ENCODE measurements at regions not wholly inside any gene's neighbourhood (a gene's known extent, or its start where the extent isn't known, plus 50 kb on each side); places are given as distances from the start of the nearest gene placed in this dataset.

- no peak for DNase-seq (ENCODE audit: low read depth in 2 of 2)
Measured at GRCh38 chr4:65921180-65921579, 250.9 kb upstream of the EPHA5 start.

DNA sequence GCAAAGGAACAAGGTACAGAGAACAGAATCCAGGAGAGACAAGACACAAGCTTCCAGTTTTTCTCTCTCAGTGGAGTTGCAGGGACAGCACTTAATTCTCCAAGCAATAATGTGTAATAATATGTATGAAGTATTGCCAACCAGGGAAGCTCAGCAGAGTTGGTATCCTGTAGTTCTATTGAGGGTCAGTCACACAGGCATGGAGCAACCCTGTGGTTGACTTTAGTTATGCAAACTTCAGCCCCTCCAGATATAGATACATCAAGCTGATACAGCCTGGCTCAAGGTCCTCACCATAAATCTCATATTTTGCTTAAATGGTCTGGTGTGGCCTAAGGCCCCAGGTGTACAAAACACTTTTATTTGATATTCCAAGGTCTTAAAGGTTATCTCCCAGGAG lies 248.6 kb upstream of the EPHA5 start:
- DNase-seq (ENCODE audit: low read depth in 2 of 2): no peak

DNA sequence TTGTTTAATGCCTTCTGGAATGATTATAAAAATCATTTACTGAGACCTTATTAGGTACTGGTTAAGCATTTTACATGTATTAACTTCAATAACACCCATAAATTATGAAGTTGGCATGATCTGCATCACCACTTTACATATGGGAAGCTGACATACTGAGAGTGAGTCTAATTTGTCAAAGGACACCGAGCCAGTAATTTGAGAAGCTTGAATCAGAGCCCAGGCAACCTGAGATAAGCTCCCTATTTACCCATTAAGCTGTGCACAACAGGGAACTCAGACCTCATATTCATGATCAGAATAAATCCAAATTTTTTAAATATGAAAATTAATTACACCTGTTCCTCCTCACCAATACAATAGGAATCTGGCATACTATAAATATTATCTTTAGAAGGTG lies 247.9 kb upstream of the EPHA5 start:
- no peak for DNase-seq (ENCODE audit: low read depth in 2 of 2)

DNA sequence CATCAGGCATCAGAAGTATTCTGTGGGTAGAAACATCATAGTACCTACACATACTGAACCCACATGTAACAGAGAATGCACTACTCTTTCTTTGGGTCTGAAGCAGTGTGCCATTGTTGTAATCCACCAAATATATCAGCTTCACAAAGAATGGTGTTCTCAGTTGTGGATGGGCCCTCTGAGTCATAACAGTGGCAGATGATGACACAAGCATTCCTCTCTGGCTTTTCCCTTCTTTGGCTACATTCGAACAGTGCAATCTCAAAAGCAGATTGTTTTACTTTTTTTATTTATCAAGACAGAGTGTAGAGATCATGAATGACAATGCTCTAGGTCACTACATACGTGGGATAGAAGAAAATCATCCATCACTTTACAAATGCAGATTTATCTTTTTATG lies 247.2 kb upstream of the EPHA5 start:
- peak; percentile 20 to 23 for DNase-seq (ENCODE audit: low read depth in 2 of 2)

DNA sequence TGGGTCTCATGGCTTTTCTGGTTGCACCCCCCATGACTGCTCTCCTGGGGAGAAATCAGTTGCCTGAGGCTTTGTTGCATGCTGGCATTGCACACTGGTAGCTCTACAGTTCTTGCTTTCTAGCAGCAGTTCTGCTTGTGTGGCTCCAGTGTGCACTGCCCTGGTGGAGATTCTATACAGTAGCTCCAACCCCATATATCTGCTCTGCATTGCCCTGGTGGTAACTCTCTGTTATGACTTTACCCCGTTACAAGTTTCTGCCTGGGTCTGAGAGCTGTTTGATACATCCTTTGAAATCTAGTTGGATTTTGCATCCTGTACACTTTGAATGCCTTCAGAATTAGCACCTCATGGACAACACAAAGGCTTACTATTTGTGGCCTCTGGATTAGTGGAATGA lies 241.4 kb upstream of the EPHA5 start:
- DNase-seq (ENCODE audit: low read depth in 2 of 2): no peak

GRCh38 chr4:65893957-65894755 lies 223.9 kb upstream of the EPHA5 start:
- no peak for DNase-seq (ENCODE audit: low read depth in 2 of 2)

DNA sequence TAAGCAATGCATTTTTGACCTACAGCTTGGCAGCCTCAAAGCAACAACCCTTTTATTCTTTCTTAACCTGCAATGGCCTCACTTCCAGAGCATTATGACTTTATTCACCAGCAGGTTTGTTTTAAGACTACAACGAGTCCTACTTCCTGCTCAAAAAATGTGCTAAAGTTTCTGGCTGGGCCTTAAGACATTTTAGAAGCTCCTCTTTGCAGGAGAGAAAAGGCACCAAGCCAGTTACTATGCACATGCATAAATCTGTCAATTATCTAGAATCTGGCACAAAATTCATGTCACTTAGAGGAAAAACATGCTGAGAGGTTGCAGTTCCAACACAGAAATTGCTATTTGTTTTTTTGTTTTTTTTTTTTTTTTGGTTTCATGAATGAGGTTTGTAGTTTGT lies 223.0 kb upstream of the EPHA5 start:
- no peak for DNase-seq (ENCODE audit: low read depth in 2 of 2)

DNA sequence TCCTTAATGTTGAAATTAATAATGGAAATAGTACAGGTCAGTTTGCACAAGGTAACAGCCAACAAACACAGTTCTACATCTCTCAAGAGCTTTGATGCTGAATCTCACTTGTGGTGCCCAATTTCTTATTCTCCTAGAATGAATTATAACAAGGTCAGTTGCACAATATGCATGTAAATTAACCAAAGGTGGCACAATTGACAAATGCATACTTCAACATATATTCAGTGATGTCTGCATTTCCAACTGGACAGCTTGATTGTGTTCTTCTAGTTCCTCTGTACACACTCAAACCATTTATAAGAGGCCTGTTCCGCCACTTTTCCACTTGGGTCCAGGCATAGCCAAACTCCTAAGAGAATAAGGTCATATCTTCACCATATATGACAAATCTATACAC lies 210.3 kb upstream of the EPHA5 start:
- no peak for DNase-seq (ENCODE audit: low read depth in 2 of 2)

GRCh38 chr4:65868096-65868824 lies 198.0 kb upstream of the EPHA5 start:
- DNase-seq (ENCODE audit: low read depth in 2 of 2): no peak

- no peak for DNase-seq (ENCODE audit: low read depth in 2 of 2)
Measured at GRCh38 chr4:65865489-65865888, 195.2 kb upstream of the EPHA5 start.

DNA sequence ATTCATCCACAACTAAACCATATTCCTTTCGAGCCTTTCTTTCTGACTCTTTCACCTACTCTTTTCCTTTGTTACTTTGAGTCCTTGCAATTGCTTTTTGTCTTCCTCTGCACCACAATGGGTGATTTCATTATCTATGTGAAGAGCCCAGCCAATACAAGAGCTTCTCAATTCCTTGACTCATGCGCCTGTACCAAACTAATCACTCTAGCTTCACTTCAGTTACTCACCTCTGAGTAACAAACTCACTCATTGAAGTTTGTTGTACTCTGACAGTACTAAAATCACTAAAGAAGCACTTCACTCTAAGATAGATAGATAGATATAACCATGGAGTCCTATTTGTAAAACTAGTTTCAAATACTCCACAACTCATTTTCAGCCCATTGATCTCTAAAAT lies 191.7 kb upstream of the EPHA5 start:
- no peak for DNase-seq (ENCODE audit: low read depth in 2 of 2)

- no peak for DNase-seq (ENCODE audit: low read depth in 2 of 2)
Measured at GRCh38 chr4:65845199-65845773, 175.0 kb upstream of the EPHA5 start.

DNA sequence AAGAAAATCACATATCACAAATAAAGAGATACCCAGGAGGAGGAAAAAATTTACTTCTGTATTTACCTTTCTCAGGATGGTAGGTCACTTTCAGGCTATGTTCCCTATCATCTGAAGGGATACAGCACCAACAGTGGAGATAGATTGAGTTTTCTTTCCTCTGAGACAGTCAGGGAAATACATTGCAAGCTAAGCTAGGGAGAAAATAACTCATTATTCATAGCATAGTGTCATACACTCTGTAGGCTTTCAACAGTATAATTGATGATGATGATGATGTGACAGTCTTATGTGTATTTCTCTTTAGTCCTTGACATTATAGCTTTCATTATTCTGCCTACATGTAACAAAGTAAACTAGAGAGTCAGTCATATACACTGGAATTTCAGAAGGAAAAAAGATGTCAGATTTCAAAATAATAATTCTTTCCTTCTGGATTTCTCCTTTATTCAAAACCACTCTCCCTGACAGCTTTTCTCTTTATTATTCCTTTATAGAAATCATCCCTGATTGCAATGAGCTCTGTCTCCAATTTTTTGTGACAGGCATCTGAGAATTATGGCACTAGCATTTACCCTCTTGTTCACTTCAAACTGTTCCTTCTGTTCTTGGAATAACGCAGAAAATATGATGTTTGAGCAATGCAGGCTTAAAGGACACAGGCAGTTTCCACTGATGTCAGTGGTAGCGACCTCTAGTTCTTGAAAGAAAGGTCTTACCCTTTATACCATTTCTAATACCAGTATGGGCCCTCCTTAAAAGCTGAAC lies 169.1 kb upstream of the EPHA5 start:
- DNase-seq (ENCODE audit: low read depth in 2 of 2): no peak

GRCh38 chr4:65834707-65835106 lies 164.4 kb upstream of the EPHA5 start:
- DNase-seq (ENCODE audit: low read depth in 2 of 2): no peak

GRCh38 chr4:65831828-65832227 lies 161.5 kb upstream of the EPHA5 start:
- no peak for DNase-seq (ENCODE audit: low read depth in 2 of 2)

GRCh38 chr4:65825116-65825753 lies 154.9 kb upstream of the EPHA5 start:
- DNase-seq (ENCODE audit: low read depth in 2 of 2): peak; percentile 15 to 17

GRCh38 chr4:65819192-65819591 lies 148.9 kb upstream of the EPHA5 start:
- DNase-seq (ENCODE audit: low read depth in 2 of 2): no peak

DNA sequence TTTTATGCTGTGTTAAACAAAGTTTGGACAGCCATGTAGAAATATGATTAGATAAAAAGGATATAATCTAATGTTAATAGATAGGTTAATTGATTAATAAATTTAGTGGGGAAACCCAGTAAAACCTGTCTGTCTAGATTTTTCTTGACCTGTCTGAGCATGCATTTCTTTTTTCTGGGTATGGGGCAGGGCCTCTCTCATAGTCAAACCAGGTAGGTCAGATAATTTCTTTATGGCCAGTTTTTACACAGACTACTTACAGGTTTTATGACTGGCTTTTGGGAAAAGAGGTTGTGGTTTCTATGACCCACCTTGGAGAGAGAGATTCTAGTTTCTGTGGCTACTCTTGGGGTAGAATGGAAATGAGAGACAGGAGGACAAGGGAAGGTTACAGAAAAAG lies 135.6 kb upstream of the EPHA5 start:
- DNase-seq (ENCODE audit: low read depth in 2 of 2): no peak

DNA sequence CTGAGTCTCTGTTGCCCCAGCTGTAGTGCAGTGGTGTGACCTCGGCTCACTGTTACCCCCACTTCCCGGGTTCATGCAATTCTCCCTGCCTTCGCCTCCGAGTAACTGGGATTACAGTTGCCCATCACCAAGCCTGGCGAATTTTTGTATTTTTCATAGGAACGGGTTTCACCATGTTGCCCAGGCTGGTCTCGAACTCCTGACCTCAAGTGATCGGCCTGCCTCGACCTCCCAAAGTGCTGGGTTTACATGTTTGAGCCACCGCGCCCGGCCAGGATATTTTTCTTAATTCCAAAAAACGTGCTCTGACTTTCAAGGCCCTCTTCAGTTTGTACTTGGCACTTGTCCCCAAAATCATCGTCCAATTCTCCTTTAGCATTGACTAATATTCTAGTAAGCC lies 129.2 kb upstream of the EPHA5 start:
- DNase-seq (ENCODE audit: low read depth in 2 of 2): no peak

DNA sequence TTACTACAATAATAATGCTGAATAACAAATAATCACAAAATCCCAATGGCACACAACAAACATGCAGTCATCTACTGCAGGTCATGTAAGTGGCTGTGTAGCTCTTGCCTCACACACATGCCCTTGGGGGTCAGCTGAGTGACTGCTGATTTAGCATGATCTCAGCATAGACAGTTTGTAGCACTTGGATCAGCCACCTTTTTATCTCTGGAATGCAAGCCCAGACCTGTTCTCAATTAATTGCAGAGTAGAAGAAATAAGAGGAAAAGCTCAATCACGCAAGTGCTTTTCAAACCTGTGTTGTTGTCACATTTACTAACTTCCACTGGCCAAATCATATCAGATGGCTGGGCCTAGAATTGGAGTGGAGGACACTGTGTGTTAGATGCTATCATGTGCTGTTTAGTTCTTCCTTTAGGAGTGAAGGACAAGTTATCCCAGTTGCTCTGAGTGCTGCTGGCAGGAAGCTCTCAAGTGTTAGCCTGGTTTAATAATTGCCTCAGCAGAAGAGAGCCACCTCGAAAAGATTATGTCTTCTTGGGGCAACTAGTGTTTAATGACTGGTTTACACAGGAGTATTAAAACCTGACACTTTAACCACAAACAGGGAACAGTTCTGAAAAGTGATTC lies 128.3 kb upstream of the EPHA5 start:
- DNase-seq (ENCODE audit: low read depth in 2 of 2): no peak

DNA sequence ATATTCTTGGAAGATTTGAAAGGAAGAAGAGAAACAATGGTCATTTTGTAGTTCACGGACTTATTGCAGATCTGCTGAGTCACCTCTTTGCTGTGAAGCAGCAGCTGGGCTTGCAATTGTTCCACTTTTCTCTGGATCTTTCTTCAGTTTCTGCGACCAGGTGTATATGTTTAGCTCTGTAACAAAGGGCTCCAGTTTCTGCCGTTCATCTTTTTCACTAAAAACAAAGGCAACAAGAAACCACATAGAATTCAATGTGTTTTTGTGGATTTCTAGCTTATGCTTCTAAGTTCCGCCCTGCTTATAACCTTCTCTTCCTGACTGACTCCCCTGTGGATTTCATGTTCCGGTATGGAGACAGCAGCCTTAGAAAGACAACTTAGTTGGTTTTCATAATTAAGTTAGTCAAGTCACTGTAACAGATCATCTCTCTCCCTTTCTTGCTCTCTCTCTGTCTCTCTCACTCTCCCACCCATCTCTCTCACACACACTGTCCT lies 121.6 kb upstream of the EPHA5 start:
- no peak for DNase-seq (ENCODE audit: low read depth in 2 of 2)
